ENCODE measurements at regions not wholly inside any gene's neighbourhood (a gene's known extent, or its start where the extent isn't known, plus 50 kb on each side); places are given as distances from the start of the nearest gene placed in this dataset.

DNA sequence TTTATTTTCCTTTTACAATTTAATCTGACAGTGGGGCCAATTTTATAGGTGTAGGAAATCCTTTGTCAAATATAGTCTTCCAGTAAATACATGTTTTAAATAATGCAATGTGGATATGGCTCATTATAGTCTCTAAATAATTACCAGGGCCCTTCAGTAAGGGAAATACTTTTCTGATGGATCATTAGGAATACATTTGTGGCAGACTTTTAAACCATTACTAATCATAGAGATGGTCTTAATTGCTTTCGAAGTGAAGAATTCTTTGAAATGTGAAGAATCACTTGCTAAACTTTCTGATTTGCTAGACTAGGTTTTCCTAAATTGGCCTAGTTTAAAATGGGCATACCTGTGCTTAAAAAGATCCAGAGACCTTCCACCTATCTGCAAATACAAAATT, 105.6 kb upstream of the ELL2 start:
- TF ChIP-seq, protein P1, sequence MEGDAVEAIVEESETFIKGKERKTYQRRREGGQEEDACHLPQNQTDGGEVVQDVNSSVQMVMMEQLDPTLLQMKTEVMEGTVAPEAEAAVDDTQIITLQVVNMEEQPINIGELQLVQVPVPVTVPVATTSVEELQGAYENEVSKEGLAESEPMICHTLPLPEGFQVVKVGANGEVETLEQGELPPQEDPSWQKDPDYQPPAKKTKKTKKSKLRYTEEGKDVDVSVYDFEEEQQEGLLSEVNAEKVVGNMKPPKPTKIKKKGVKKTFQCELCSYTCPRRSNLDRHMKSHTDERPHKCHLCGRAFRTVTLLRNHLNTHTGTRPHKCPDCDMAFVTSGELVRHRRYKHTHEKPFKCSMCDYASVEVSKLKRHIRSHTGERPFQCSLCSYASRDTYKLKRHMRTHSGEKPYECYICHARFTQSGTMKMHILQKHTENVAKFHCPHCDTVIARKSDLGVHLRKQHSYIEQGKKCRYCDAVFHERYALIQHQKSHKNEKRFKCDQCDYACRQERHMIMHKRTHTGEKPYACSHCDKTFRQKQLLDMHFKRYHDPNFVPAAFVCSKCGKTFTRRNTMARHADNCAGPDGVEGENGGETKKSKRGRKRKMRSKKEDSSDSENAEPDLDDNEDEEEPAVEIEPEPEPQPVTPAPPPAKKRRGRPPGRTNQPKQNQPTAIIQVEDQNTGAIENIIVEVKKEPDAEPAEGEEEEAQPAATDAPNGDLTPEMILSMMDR (IDR thresholded peaks at IDR 0.05), result no peak
- TF ChIP-seq POLR2AphosphoS5 (IDR thresholded peaks at IDR 0.05), result no peak

Data from stomach (tissue), 4 donors.